A549 (cell line): ENCODE measurements at regions not wholly inside any gene's neighbourhood (a gene's known extent, or its start where the extent isn't known, plus 50 kb on each side); places are given as distances from the start of the nearest gene placed in this dataset.

Experiments
- EP300 ChIP-seq, 2 experiments: fragments of >200 bp; sonication (Bioruptor Twin); formaldehyde crosslinking; IDR thresholded peaks; 2 replicates in 1 of 2; 3 replicates in 1 of 2; pipeline ENCODE4 v1.6.1; 2016 to 2017
- MYC ChIP-seq: IDR thresholded peaks from 2 replicates; pipeline ENCODE4 v1.6.1; 2012; ENCODE audit warnings: mild to moderate bottlenecking, inconsistent platforms, low read length, improper control_type of control experiment, borderline replicate concordance
- SREBF2 ChIP-seq: fragments of 450-650 bp; IDR thresholded peaks from 2 replicates; pipeline ENCODE4 v1.6.1; 2014; ENCODE audit warnings: mild to moderate bottlenecking, moderate library complexity
- TF ChIP-seq, protein P1 (sequence below): fragments of 250-450 bp; sonication (Bioruptor Pico); IDR thresholded peaks from 2 replicates; pipeline ENCODE4 v1.5.0; 2021; ENCODE audit warnings: mild to moderate bottlenecking, moderate library complexity, borderline replicate concordance
- TF ChIP-seq, protein P2 (sequence below): fragments of >200 bp; sonication (Bioruptor Twin); formaldehyde crosslinking; IDR thresholded peaks from 3 replicates; pipeline ENCODE4 v1.5.1; 2016

DNA sequence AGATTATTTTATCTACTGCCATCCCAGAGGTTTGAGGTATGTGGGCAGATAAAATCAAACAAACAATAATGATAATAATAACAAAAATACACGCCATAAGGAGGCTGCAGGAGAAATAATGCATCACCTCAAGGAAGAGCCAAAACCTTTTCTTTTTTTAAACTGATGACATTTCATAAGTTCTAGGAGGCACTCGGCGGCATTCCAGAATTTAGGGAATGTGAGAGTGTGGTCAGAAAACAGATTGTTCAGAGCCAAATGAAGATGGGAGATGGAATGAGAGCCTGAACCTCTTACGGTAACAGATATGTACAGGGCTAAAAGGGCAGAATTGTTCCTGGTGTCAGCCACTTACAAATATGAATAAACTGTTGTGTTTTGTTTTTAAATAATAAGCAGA lies 615.0 kb upstream of the CHD1 start:
- TF ChIP-seq, protein P1, sequence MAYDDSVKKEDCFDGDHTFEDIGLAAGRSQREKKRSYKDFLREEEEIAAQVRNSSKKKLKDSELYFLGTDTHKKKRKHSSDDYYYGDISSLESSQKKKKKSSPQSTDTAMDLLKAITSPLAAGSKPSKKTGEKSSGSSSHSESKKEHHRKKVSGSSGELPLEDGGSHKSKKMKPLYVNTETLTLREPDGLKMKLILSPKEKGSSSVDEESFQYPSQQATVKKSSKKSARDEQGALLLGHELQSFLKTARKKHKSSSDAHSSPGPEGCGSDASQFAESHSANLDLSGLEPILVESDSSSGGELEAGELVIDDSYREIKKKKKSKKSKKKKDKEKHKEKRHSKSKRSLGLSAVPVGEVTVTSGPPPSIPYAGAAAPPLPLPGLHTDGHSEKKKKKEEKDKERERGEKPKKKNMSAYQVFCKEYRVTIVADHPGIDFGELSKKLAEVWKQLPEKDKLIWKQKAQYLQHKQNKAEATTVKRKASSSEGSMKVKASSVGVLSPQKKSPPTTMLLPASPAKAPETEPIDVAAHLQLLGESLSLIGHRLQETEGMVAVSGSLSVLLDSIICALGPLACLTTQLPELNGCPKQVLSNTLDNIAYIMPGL (CRISPR knock-in tag) = no peak
- TF ChIP-seq EP300 (IDR thresholded peaks at IDR 0.05) = no peak
- TF ChIP-seq, protein P2, sequence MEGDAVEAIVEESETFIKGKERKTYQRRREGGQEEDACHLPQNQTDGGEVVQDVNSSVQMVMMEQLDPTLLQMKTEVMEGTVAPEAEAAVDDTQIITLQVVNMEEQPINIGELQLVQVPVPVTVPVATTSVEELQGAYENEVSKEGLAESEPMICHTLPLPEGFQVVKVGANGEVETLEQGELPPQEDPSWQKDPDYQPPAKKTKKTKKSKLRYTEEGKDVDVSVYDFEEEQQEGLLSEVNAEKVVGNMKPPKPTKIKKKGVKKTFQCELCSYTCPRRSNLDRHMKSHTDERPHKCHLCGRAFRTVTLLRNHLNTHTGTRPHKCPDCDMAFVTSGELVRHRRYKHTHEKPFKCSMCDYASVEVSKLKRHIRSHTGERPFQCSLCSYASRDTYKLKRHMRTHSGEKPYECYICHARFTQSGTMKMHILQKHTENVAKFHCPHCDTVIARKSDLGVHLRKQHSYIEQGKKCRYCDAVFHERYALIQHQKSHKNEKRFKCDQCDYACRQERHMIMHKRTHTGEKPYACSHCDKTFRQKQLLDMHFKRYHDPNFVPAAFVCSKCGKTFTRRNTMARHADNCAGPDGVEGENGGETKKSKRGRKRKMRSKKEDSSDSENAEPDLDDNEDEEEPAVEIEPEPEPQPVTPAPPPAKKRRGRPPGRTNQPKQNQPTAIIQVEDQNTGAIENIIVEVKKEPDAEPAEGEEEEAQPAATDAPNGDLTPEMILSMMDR = no peak
- no peak for TF ChIP-seq MYC
- no peak for TF ChIP-seq SREBF2
